Panc1 (cell line): ENCODE measurements at regions not wholly inside any gene's neighbourhood (a gene's known extent, or its start where the extent isn't known, plus 50 kb on each side); places are given as distances from the start of the nearest gene placed in this dataset.

ENCODE experiments used
- ATAC-seq: fragments of 200-7000 bp; cut with Tn5 transposase; 2 replicates; pipeline ENCODE4 v1.9.1; 2020; ENCODE audit warnings: mild to moderate bottlenecking, moderate library complexity
- BruUV-seq: library from RNA; stranded (reverse); fragments of 400-500 nt; replicated peaks from 2 replicates; lab custom pipeline; 2021; lab: Mats Ljungman, UMichigan
- CTCF ChIA-PET: fragments of 300-600 bp; sonication (Branson Sonifier 250); formaldehyde crosslinking; loops from one replicate; lab custom pipeline; 2022; ENCODE audit warnings: antibody characterized with exemption; lab: Charles Lee
- POLR2A ChIA-PET: fragments of 300-600 bp; sonication (Branson Sonifier 250); formaldehyde crosslinking; loops from one replicate; lab custom pipeline; 2022; ENCODE audit warnings: antibody characterized with exemption; lab: Charles Lee
- DNase-seq: peaks from one replicate; pipeline ENCODE4 v3.0.0-alpha.2; 2010; ENCODE audit warnings: low read depth, low spot score
- H3K27ac ChIP-seq: 2 replicates; pipeline ENCODE4 v1.5.1; 2011; ENCODE audit warnings: mild to moderate bottlenecking, low read length, inconsistent platforms
- H3K27me3 ChIP-seq: fragments of 200-500 bp; sonication (Bioruptor generic); 2 replicates; pipeline ENCODE4 v1.6.0; 2014; ENCODE audit warnings: low read length, inconsistent platforms; ENCODE audit not compliant: control insufficient read depth, insufficient read depth
- H3K36me3 ChIP-seq: fragments of 200-500 bp; sonication (Bioruptor generic); 2 replicates; pipeline ENCODE4 v1.5.1; 2014; ENCODE audit warnings: inconsistent platforms, mild to moderate bottlenecking, low read length, moderate library complexity; ENCODE audit not compliant: control insufficient read depth, insufficient read depth
- H3K4me1 ChIP-seq: 2 replicates; pipeline ENCODE4 v1.5.1; 2011; ENCODE audit warnings: inconsistent platforms, mild to moderate bottlenecking, low read length, moderate library complexity; ENCODE audit not compliant: control insufficient read depth, insufficient read depth
- H3K4me3 ChIP-seq, 2 experiments: 2 replicates each; pipeline ENCODE4 v1.5.1; 2011 to 2012; ENCODE audit warnings: low read depth in 2 of 2, low read length in 2 of 2, mild to moderate bottlenecking in 2 of 2, inconsistent platforms in 1 of 2, moderate library complexity in 1 of 2
- H3K9me3 ChIP-seq: fragments of 200-500 bp; sonication (Bioruptor generic); 2 replicates; pipeline ENCODE4 v1.5.1; 2014; ENCODE audit warnings: low read depth, mild to moderate bottlenecking, inconsistent platforms, low read length, moderate library complexity; ENCODE audit not compliant: control insufficient read depth, insufficient read depth
- CTCF ChIP-seq: fragments of 450-650 bp; IDR thresholded peaks from 2 replicates; pipeline ENCODE4 v1.5.1; 2017; ENCODE audit warnings: mild to moderate bottlenecking
- POLR2AphosphoS5 ChIP-seq: IDR thresholded peaks from 2 replicates; pipeline ENCODE4 v1.6.1; 2012; ENCODE audit warnings: mild to moderate bottlenecking, low read depth, low read length, moderate library complexity
- REST ChIP-seq, 2 experiments: IDR thresholded peaks; 2 replicates each; pipeline ENCODE4 v1.6.1; 2011 to 2012; ENCODE audit warnings: low read depth in 2 of 2, control low read depth in 1 of 2, low read length in 1 of 2, mild to moderate bottlenecking in 1 of 2, moderate library complexity in 1 of 2; ENCODE audit not compliant: insufficient read depth in 1 of 2
- SIN3A ChIP-seq: IDR thresholded peaks from 2 replicates; pipeline ENCODE4 v1.6.1; 2012; ENCODE audit warnings: low read depth, mild to moderate bottlenecking, low read length, moderate library complexity, borderline replicate concordance; ENCODE audit not compliant: insufficient read depth
- TCF7L2 ChIP-seq: IDR thresholded peaks from 2 replicates; pipeline ENCODE4 v1.6.1; 2011; ENCODE audit warnings: mild to moderate bottlenecking, low read depth, low read length, inconsistent platforms
- in situ Hi-C: cut with HindIII; loops from 2 replicates; pipeline ENCODE4 v1.10.0; 2016; ENCODE audit warnings: low sequenced_read_pairs, low pct_unique_long_range_greater_than_20kb
- intact Hi-C: fragments of 100-400 bp; cut with micrococcal nuclease; formaldehyde crosslinking; loops from one replicate; pipeline ENCODE4 v1.10.0; 2022; ENCODE audit not compliant: unreplicated experiment

GRCh38 chr9:727767-728166 lies 113.7 kb upstream of the DMRT1 start:
- ChIA-PET POLR2A (no interaction called here), CTCF (no interaction called here)
- no peak overlapping the region for H3K27ac ChIP-seq
- in situ Hi-C loops (no loop called here), intact Hi-C loops (no loop called here)
- H3K9me3 ChIP-seq: no peaks in the 10 kb centered on the region
- DNase-seq: no peak
- H3K36me3 ChIP-seq: no peaks in the 10 kb centered on the region
- no peaks in the 10 kb centered on the region for H3K4me1 ChIP-seq
- TF ChIP-seq POLR2AphosphoS5: no peak
- TF ChIP-seq REST (IDR thresholded peaks at IDR 0.05; ENCODE audit: insufficient read depth in 1 of 2, low read depth in 2 of 2, low read length in 1 of 2): no peak
- no peak for TF ChIP-seq CTCF
- no peak for TF ChIP-seq TCF7L2
- no peak for TF ChIP-seq SIN3A
- no peaks in the 10 kb centered on the region for H3K27me3 ChIP-seq
- no TSS peak for BruUV-seq
- no peak for ATAC-seq
- H3K4me3 ChIP-seq: no peak overlapping the region

- intact Hi-C loops: no loop called here
- no TSS peak for BruUV-seq
- ChIA-PET POLR2A (no interaction called here), CTCF (no interaction called here)
- Histone ChIP-seq H3K4me3 (no peak overlapping the region), H3K27me3 (no peaks in the 10 kb centered on the region), H3K4me1 (no peaks in the 10 kb centered on the region), H3K27ac (no peak overlapping the region), H3K9me3 (no peaks in the 10 kb centered on the region), H3K36me3 (no peaks in the 10 kb centered on the region)
- ATAC-seq (no peak), DNase-seq (no peak)
- no peak for TF ChIP-seq SIN3A
- no peak for TF ChIP-seq POLR2AphosphoS5
- no peak for TF ChIP-seq REST (IDR thresholded peaks at IDR 0.05; ENCODE audit: insufficient read depth in 1 of 2, low read depth in 2 of 2, low read length in 1 of 2)
- TF ChIP-seq TCF7L2: no peak
- no peak for TF ChIP-seq CTCF
- in situ Hi-C loops: no loop called here
Observed at GRCh38 chr9:728535-728934, 113.0 kb upstream of the DMRT1 start.
